Right atrium auricular region (tissue), 2 donors: ENCODE measurements at regions not wholly inside any gene's neighbourhood (a gene's known extent, or its start where the extent isn't known, plus 50 kb on each side); places are given as distances from the start of the nearest gene placed in this dataset.
"Not testable (repeated sequence)": the region's sequence is repeated elsewhere in the genome, so short reads cannot be mapped to it uniquely, and the experiment has no call there.

Source experiments
- DNase-seq: peaks from one replicate; pipeline ENCODE4 v3.0.0-alpha.2; 2019; ENCODE audit warnings: low spot score
- H3K27ac ChIP-seq, 2 donors: fragments of 200-600 bp; sonication (generic); 1 replicate in 1 of 2; 2 replicates in 1 of 2; pipeline ENCODE4 v1.5.1; 2016 to 2019
- H3K27me3 ChIP-seq, 2 donors: fragments of 200-600 bp; sonication (generic); one replicate each; pipeline versions ENCODE4 v1.5.1 to v1.6.0; 2017 to 2019
- H3K36me3 ChIP-seq: fragments of 200-600 bp; sonication (generic); one replicate; pipeline ENCODE4 v1.5.1; 2016
- H3K4me1 ChIP-seq, 2 donors: fragments of 200-600 bp; sonication (generic); one replicate each; pipeline versions ENCODE4 v1.5.1 to v1.6.0; 2017 to 2019
- H3K4me3 ChIP-seq, 2 donors: fragments of 200-600 bp; sonication (generic); 1 replicate in 1 of 2; 2 replicates in 1 of 2; pipeline ENCODE4 v1.5.1; 2017 to 2019; ENCODE audit warnings: mild to moderate bottlenecking in 1 of 2, moderate library complexity in 1 of 2
- H3K9me3 ChIP-seq, 2 donors: fragments of 200-600 bp; sonication (generic); one replicate each; pipeline ENCODE4 v1.5.1; 2019
- CTCF ChIP-seq, 2 donors: fragments of 200-600 bp; sonication (generic); IDR thresholded peaks; one replicate each; pipeline ENCODE4 v1.5.1; 2019; ENCODE audit warnings: antibody characterized with exemption in 2 of 2

- Histone ChIP-seq H3K9me3 (peaks cover 0 to 12% of the 10 kb centered on the region in 2 donors), H3K27me3 (no peaks in the 10 kb centered on the region), H3K27ac (no peak overlapping the region), H3K36me3 (no peaks in the 10 kb centered on the region), H3K4me1 (no peaks in the 10 kb centered on the region), H3K4me3 (no peak overlapping the region)
- no peak for DNase-seq
- no peak for TF ChIP-seq CTCF (IDR thresholded peaks at IDR 0.05)
These were observed 208.5 kb upstream of the PLPPR1 start for GRCh38 chr9:100819980-100820379.

- not testable (repeated sequence) for H3K4me1 ChIP-seq, H3K9me3 ChIP-seq, H3K27me3 ChIP-seq, H3K36me3 ChIP-seq, DNase-seq, H3K4me3 ChIP-seq, H3K27ac ChIP-seq
These were observed 195.5 kb upstream of the PLPPR1 start for GRCh38 chr9:100833035-100833434.

- Histone ChIP-seq H3K9me3 (no peaks in the 10 kb centered on the region), H3K4me3 (no peak overlapping the region), H3K4me1 (no peaks in the 10 kb centered on the region), H3K27ac (no peak overlapping the region), H3K36me3 (no peaks in the 10 kb centered on the region), H3K27me3 (no peaks in the 10 kb centered on the region)
- no peak for TF ChIP-seq CTCF (IDR thresholded peaks at IDR 0.05)
- DNase-seq = no peak
These were observed 189.7 kb upstream of the PLPPR1 start for GRCh38 chr9:100838857-100839256.

- DNase-seq = no peak
- Histone ChIP-seq H3K4me3 (no peak overlapping the region), H3K4me1 (no peaks in the 10 kb centered on the region), H3K36me3 (no peaks in the 10 kb centered on the region), H3K27me3 (no peaks in the 10 kb centered on the region), H3K27ac (no peak overlapping the region), H3K9me3 (no peaks in the 10 kb centered on the region)
- TF ChIP-seq CTCF (IDR thresholded peaks at IDR 0.05) = no peak
These were observed 179.8 kb upstream of the PLPPR1 start for GRCh38 chr9:100848726-100849125.

GRCh38 chr9:100852088-100852487 lies 176.4 kb upstream of the PLPPR1 start:
- no peak for DNase-seq
- Histone ChIP-seq H3K4me1 (no peaks in the 10 kb centered on the region), H3K27me3 (no peaks in the 10 kb centered on the region), H3K27ac (no peak overlapping the region), H3K9me3 (no peaks in the 10 kb centered on the region), H3K4me3 (no peak overlapping the region), H3K36me3 (no peaks in the 10 kb centered on the region)
- no peak for TF ChIP-seq CTCF (IDR thresholded peaks at IDR 0.05)

GRCh38 chr9:100856238-100856637 lies 172.3 kb upstream of the PLPPR1 start:
- no peaks in the 10 kb centered on the region for H3K9me3 ChIP-seq
- DNase-seq = no peak

More at GRCh38 chr9:100856238-100856637, 172.3 kb upstream of the PLPPR1 start:
- no peaks in the 10 kb centered on the region for H3K4me1 ChIP-seq
- no peaks in the 10 kb centered on the region for H3K27me3 ChIP-seq
- H3K36me3 ChIP-seq = no peaks in the 10 kb centered on the region
- H3K4me3 ChIP-seq = no peak overlapping the region
- no peak overlapping the region for H3K27ac ChIP-seq
- TF ChIP-seq CTCF (IDR thresholded peaks at IDR 0.05) = no peak
